SK-N-SH (cell line): ENCODE measurements at regions not wholly inside any gene's neighbourhood (a gene's known extent, or its start where the extent isn't known, plus 50 kb on each side); places are given as distances from the start of the nearest gene placed in this dataset.

ENCODE experiments used
- CTCF ChIA-PET: fragments of 300-600, 350-600 bp; formaldehyde crosslinking; extraction: SDS; loops from one replicate; lab custom pipeline; 2021; lab: Yijun Ruan, JAX
- POLR2A ChIA-PET: fragments of 350-600 bp; sonication (Branson Sonifier 250); formaldehyde crosslinking; extraction: SDS; loops from one replicate; lab custom pipeline; 2020; ENCODE audit warnings: antibody characterized with exemption, inconsistent platforms; lab: Yijun Ruan, JAX
- DNase-seq: peaks from one replicate; pipeline ENCODE4 v3.0.0; 2012
- H2AFZ ChIP-seq: fragments of 200-600 bp; sonication (generic); 2 replicates; pipeline ENCODE4 v1.8.1; 2016; ENCODE audit warnings: antibody characterized with exemption, mild to moderate bottlenecking, low read depth
- H3F3A ChIP-seq: fragments of 200-600 bp; sonication (generic); replicated peaks from 2 replicates; pipeline ENCODE3; 2016; ENCODE audit warnings: antibody characterized with exemption, mild to moderate bottlenecking; ENCODE audit not compliant: insufficient read depth
- H3K27ac ChIP-seq, 2 experiments: fragments of 200-500 bp in 1 of 2; fragments of 200-600 bp in 1 of 2; sonication (Bioruptor generic) in 1 of 2; sonication (generic), shearing (Covaris generic) in 1 of 2; 2 replicates each; pipeline versions ENCODE4 v1.5.1 to v1.6.1; 2014 to 2016; ENCODE audit warnings: low read depth in 2 of 2, inconsistent platforms in 1 of 2, low read length in 1 of 2, mild to moderate bottlenecking in 1 of 2, mixed read lengths in 1 of 2
- H3K27me3 ChIP-seq: fragments of 200-600 bp; sonication (generic), shearing (Covaris generic); 2 replicates; pipeline ENCODE4 v1.6.1; 2016; ENCODE audit warnings: mixed run types; ENCODE audit not compliant: insufficient read depth
- H3K36me3 ChIP-seq, 2 experiments: fragments of 200-500 bp in 1 of 2; fragments of 200-600 bp in 1 of 2; sonication (Bioruptor generic) in 1 of 2; sonication (generic) in 1 of 2; replicated peaks in 1 of 2; 2 replicates each; pipeline versions ENCODE3 to v1.5.1; 2014 to 2016; ENCODE audit warnings: low read length in 1 of 2, mild to moderate bottlenecking in 1 of 2; ENCODE audit not compliant: insufficient read depth in 2 of 2, control insufficient read depth in 1 of 2
- H3K4me1 ChIP-seq, 2 experiments: fragments of 200-500 bp in 1 of 2; fragments of 200-600 bp in 1 of 2; sonication (Bioruptor generic) in 1 of 2; sonication (generic), shearing (Covaris generic) in 1 of 2; 2 replicates each; pipeline versions ENCODE4 v1.5.1 to v1.6.1; 2014 to 2016; ENCODE audit warnings: low read depth in 1 of 2, low read length in 1 of 2, mixed run types in 1 of 2; ENCODE audit not compliant: insufficient read depth in 2 of 2, control insufficient read depth in 1 of 2
- H3K4me2 ChIP-seq: fragments of 200-600 bp; sonication (generic), shearing (Covaris generic); 2 replicates; pipeline ENCODE4 v1.6.1; 2017; ENCODE audit warnings: mixed run types
- H3K4me3 ChIP-seq, 2 experiments: fragments of 200-500 bp in 1 of 2; fragments of 200-600 bp in 1 of 2; sonication (Bioruptor generic) in 1 of 2; sonication (generic), shearing (Covaris generic) in 1 of 2; 2 replicates each; pipeline versions ENCODE4 v1.5.1 to v1.8.1; 2014 to 2016; ENCODE audit warnings: low read depth in 2 of 2, inconsistent platforms in 1 of 2, low read length in 1 of 2, mild to moderate bottlenecking in 1 of 2, mixed read lengths in 1 of 2, moderate library complexity in 1 of 2
- H3K79me2 ChIP-seq: fragments of 200-600 bp; sonication (generic); 2 replicates; pipeline ENCODE4 v1.8.1; 2017; ENCODE audit warnings: mild to moderate bottlenecking; ENCODE audit not compliant: insufficient read depth
- H3K9ac ChIP-seq: fragments of 200-600 bp; sonication (generic); 2 replicates; pipeline ENCODE4 v1.6.1; 2017; ENCODE audit warnings: mixed run types
- H3K9me2 ChIP-seq: fragments of 200-600 bp; sonication (generic); 2 replicates; pipeline ENCODE4 v1.6.1; 2017; ENCODE audit warnings: mixed run types
- H3K9me3 ChIP-seq: fragments of 200-600 bp; sonication (generic); 2 replicates; pipeline ENCODE4 v1.6.1; 2017; ENCODE audit warnings: mixed run types, mild to moderate bottlenecking, moderate library complexity
- H4K20me1 ChIP-seq: fragments of 200-600 bp; sonication (generic); 2 replicates; pipeline ENCODE4 v1.6.1; 2017; ENCODE audit warnings: mild to moderate bottlenecking, mixed run types; ENCODE audit not compliant: insufficient read depth
- ELF1 ChIP-seq: IDR thresholded peaks from 2 replicates; pipeline ENCODE4 v1.4.0; 2012
- EZH2phosphoT487 ChIP-seq: fragments of 200-600 bp; sonication (generic); IDR thresholded peaks from 2 replicates; pipeline ENCODE4 v1.6.1; 2017; ENCODE audit warnings: low read depth, mixed run types, mild to moderate bottlenecking, antibody characterized with exemption, moderate library complexity, borderline replicate concordance
- FOXJ3 ChIP-seq: sonication (generic); formaldehyde crosslinking; IDR thresholded peaks from 2 replicates; pipeline ENCODE4 v1.5.1; 2020; ENCODE audit warnings: mild to moderate bottlenecking, missing genetic modification reagents
- FOXM1 ChIP-seq: IDR thresholded peaks from 2 replicates; pipeline ENCODE4 v1.4.0; 2012; ENCODE audit warnings: low read depth, mild to moderate bottlenecking
- JUND ChIP-seq: IDR thresholded peaks from 2 replicates; pipeline ENCODE4 v1.4.0; 2012
- MEF2A ChIP-seq: IDR thresholded peaks from 2 replicates; pipeline ENCODE4 v1.4.0; 2012; ENCODE audit warnings: low read depth, borderline replicate concordance
- NFIC ChIP-seq: IDR thresholded peaks from 2 replicates; pipeline ENCODE4 v1.4.0; 2012; ENCODE audit warnings: borderline replicate concordance
- NRF1 ChIP-seq: IDR thresholded peaks from 2 replicates; pipeline ENCODE4 v1.6.1; 2012; ENCODE audit warnings: low read depth, mild to moderate bottlenecking, low read length
- RCOR1 ChIP-seq: fragments of 150-350 bp; IDR thresholded peaks from 2 replicates; pipeline ENCODE4 v1.6.1; 2017; ENCODE audit warnings: antibody characterized with exemption, low read length
- SMC3 ChIP-seq: IDR thresholded peaks from 2 replicates; pipeline ENCODE4 v1.6.1; 2012; ENCODE audit warnings: low read depth, low read length, improper control_type of control experiment
- TCF12 ChIP-seq: IDR thresholded peaks from 2 replicates; pipeline ENCODE4 v1.4.0; 2012
- WGBS: methylation state at CpG from one replicate; pipeline ENCODE4 v1.1.6; 2017; ENCODE audit warnings: low lambda C conversion rate; 5-methylcytosine and 5-hydroxymethylcytosine counted together
- TF ChIP-seq, protein P1 (sequence below): fragments of 200-600 bp; sonication (generic); IDR thresholded peaks from 2 replicates; pipeline ENCODE4 v1.6.1; 2017; ENCODE audit warnings: antibody characterized with exemption, mild to moderate bottlenecking, moderate library complexity
- TF ChIP-seq, protein P2 (sequence below): IDR thresholded peaks from 2 replicates; pipeline ENCODE4; 2012
- TF ChIP-seq, protein P3 (sequence below): fragments of 150-350 bp; IDR thresholded peaks from 2 replicates; pipeline ENCODE4 v1.6.1; 2016; ENCODE audit warnings: mild to moderate bottlenecking, low read depth, low read length
- TF ChIP-seq, protein P4 (sequence below): IDR thresholded peaks from 2 replicates; pipeline ENCODE4 v1.6.1; 2012; ENCODE audit warnings: mild to moderate bottlenecking, low read depth, low read length, moderate library complexity

DNA sequence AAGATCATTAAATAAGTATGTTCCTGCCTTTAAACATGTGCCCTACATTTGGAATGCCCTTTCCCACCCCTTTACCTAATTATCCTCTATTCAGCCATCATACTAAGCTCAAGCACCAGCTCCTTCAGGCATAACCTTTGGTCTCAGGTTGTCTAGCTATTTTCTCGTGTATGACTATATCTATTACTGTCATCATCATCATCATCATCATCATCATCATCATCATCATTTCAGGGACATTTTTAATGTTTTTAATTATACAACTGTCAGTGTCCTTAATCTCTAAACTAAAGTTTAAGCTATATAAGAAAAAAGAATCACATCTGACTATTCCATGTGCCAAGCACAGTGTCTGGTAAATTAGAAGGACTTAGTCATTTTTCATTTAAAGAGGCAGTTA is 214.6 kb upstream of the CTSO start:
- CTCF ChIA-PET = interaction anchor here (2.0 kb wide), 1 partner anchor 10 kb away, joined by 5 read pairs; no protein-coding TSS in a partner anchor
- no peaks in the 10 kb centered on the region for H3K9me3 ChIP-seq
- no peaks in the 10 kb centered on the region for H3K27me3 ChIP-seq
- WGBS = 8% methylated on average over 1 of the region's 1 CpG
- H3K9me2 ChIP-seq = no peaks in the 10 kb centered on the region
- H3K4me2 ChIP-seq = no peak overlapping the region
- H3K9ac ChIP-seq = no peak overlapping the region
- no peaks in the 10 kb centered on the region for H3K36me3 ChIP-seq
- H3K4me1 ChIP-seq = no peaks in the 10 kb centered on the region
- no peak for DNase-seq
- peaks cover 3% of the 10 kb centered on the region for H3F3A ChIP-seq
- no peaks in the 10 kb centered on the region for H3K79me2 ChIP-seq
- H3K27ac ChIP-seq = no peak overlapping the region
- no peaks in the 10 kb centered on the region for H4K20me1 ChIP-seq
- POLR2A ChIA-PET = no interaction called here
- H3K4me3 ChIP-seq = no peak overlapping the region
- TF ChIP-seq, protein P1, sequence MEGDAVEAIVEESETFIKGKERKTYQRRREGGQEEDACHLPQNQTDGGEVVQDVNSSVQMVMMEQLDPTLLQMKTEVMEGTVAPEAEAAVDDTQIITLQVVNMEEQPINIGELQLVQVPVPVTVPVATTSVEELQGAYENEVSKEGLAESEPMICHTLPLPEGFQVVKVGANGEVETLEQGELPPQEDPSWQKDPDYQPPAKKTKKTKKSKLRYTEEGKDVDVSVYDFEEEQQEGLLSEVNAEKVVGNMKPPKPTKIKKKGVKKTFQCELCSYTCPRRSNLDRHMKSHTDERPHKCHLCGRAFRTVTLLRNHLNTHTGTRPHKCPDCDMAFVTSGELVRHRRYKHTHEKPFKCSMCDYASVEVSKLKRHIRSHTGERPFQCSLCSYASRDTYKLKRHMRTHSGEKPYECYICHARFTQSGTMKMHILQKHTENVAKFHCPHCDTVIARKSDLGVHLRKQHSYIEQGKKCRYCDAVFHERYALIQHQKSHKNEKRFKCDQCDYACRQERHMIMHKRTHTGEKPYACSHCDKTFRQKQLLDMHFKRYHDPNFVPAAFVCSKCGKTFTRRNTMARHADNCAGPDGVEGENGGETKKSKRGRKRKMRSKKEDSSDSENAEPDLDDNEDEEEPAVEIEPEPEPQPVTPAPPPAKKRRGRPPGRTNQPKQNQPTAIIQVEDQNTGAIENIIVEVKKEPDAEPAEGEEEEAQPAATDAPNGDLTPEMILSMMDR = no peak
- TF ChIP-seq EZH2phosphoT487 (no peak), MEF2A (no peak), ELF1 (no peak), NFIC (no peak), RCOR1 (no peak)
- TF ChIP-seq, protein P2, sequence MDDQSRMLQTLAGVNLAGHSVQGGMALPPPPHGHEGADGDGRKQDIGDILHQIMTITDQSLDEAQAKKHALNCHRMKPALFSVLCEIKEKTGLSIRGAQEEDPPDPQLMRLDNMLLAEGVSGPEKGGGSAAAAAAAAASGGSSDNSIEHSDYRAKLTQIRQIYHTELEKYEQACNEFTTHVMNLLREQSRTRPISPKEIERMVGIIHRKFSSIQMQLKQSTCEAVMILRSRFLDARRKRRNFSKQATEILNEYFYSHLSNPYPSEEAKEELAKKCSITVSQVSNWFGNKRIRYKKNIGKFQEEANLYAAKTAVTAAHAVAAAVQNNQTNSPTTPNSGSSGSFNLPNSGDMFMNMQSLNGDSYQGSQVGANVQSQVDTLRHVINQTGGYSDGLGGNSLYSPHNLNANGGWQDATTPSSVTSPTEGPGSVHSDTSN = no peak
- no peak overlapping the region for H2AFZ ChIP-seq

DNA sequence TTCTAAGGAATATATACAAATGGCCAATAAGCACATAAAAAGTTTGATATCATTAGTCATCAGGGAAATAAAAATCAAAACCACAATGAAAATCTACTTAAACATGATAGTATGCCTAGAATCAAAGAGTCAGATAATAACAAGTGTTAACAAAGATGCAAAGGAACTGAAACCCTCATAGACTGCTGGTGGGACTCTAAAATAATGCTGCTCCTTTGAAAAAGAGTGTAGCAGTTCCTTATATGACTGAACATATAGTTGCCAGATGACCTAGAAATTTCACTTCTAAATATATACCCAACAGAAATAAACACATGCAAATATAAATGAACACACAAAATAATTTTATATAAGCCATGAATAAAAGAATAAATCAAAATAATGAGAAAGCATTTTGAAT is 205.1 kb upstream of the CTSO start:
- CTCF ChIA-PET = no interaction called here
- H3K4me1 ChIP-seq = no peaks in the 10 kb centered on the region
- no peaks in the 10 kb centered on the region for H3K27me3 ChIP-seq
- H2AFZ ChIP-seq = no peak overlapping the region
- no peak overlapping the region for H3K4me2 ChIP-seq
- H3K9me3 ChIP-seq = no peaks in the 10 kb centered on the region
- POLR2A ChIA-PET = no interaction called here
- 0 out of 2 replicates have a peak, but pooled peaks cover 3% of the 10 kb centered on the region for H3K9me2 ChIP-seq
- H3K9ac ChIP-seq = no peak overlapping the region
- TF ChIP-seq SMC3 (no peak), FOXJ3 (CRISPR knock-in tag) (no peak), NFIC (no peak), ELF1 (no peak), TCF12 (no peak), JUND (no peak), FOXM1 (no peak), NRF1 (no peak)
- TF ChIP-seq, protein P3, sequence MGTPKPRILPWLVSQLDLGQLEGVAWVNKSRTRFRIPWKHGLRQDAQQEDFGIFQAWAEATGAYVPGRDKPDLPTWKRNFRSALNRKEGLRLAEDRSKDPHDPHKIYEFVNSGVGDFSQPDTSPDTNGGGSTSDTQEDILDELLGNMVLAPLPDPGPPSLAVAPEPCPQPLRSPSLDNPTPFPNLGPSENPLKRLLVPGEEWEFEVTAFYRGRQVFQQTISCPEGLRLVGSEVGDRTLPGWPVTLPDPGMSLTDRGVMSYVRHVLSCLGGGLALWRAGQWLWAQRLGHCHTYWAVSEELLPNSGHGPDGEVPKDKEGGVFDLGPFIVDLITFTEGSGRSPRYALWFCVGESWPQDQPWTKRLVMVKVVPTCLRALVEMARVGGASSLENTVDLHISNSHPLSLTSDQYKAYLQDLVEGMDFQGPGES = no peak
- TF ChIP-seq, protein P4, sequence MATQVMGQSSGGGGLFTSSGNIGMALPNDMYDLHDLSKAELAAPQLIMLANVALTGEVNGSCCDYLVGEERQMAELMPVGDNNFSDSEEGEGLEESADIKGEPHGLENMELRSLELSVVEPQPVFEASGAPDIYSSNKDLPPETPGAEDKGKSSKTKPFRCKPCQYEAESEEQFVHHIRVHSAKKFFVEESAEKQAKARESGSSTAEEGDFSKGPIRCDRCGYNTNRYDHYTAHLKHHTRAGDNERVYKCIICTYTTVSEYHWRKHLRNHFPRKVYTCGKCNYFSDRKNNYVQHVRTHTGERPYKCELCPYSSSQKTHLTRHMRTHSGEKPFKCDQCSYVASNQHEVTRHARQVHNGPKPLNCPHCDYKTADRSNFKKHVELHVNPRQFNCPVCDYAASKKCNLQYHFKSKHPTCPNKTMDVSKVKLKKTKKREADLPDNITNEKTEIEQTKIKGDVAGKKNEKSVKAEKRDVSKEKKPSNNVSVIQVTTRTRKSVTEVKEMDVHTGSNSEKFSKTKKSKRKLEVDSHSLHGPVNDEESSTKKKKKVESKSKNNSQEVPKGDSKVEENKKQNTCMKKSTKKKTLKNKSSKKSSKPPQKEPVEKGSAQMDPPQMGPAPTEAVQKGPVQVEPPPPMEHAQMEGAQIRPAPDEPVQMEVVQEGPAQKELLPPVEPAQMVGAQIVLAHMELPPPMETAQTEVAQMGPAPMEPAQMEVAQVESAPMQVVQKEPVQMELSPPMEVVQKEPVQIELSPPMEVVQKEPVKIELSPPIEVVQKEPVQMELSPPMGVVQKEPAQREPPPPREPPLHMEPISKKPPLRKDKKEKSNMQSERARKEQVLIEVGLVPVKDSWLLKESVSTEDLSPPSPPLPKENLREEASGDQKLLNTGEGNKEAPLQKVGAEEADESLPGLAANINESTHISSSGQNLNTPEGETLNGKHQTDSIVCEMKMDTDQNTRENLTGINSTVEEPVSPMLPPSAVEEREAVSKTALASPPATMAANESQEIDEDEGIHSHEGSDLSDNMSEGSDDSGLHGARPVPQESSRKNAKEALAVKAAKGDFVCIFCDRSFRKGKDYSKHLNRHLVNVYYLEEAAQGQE = no peak
- TF ChIP-seq, protein P1 = no peak
- TF ChIP-seq, protein P2 = no peak
- no peaks in the 10 kb centered on the region for H3K79me2 ChIP-seq
- DNase-seq = no peak
- no peaks in the 10 kb centered on the region for H3F3A ChIP-seq
- H3K4me3 ChIP-seq = no peak overlapping the region
- H4K20me1 ChIP-seq = no peaks in the 10 kb centered on the region
- H3K36me3 ChIP-seq = no peaks in the 10 kb centered on the region
- H3K27ac ChIP-seq = no peak overlapping the region
